Fibroblast of lung (primary cell): ENCODE measurements at regions not wholly inside any gene's neighbourhood (a gene's known extent, or its start where the extent isn't known, plus 50 kb on each side); places are given as distances from the start of the nearest gene placed in this dataset.

ENCODE experiments used
- DNase-seq, 2 donors: peaks; one replicate each; pipeline versions ENCODE4 v3.0.0 to v3.0.0-alpha.2; 2010; ENCODE audit warnings: low read depth in 2 of 2
- H2AFZ ChIP-seq: 2 replicates; pipeline ENCODE4 v1.5.1; 2012; ENCODE audit warnings: low read length, control low read depth, inconsistent platforms
- H3K27ac ChIP-seq: 2 replicates; pipeline ENCODE4 v1.5.1; 2011; ENCODE audit warnings: low read length, control low read depth; ENCODE audit not compliant: insufficient read depth
- H3K27me3 ChIP-seq: 2 replicates; pipeline ENCODE4 v1.5.1; 2011; ENCODE audit warnings: mild to moderate bottlenecking, low read length; ENCODE audit not compliant: control insufficient read depth, insufficient read depth
- H3K36me3 ChIP-seq: 2 replicates; pipeline ENCODE4 v1.5.1; 2011; ENCODE audit warnings: low read length; ENCODE audit not compliant: control insufficient read depth, insufficient read depth
- H3K4me1 ChIP-seq: 2 replicates; pipeline ENCODE4 v1.5.1; 2011; ENCODE audit warnings: low read length; ENCODE audit not compliant: control insufficient read depth, insufficient read depth; ENCODE audit errors: extremely low read depth
- H3K4me2 ChIP-seq: 2 replicates; pipeline ENCODE4 v1.5.1; 2011; ENCODE audit warnings: low read length, control low read depth; ENCODE audit not compliant: insufficient read depth; ENCODE audit errors: extremely low read depth
- H3K4me3 ChIP-seq, 4 experiments: fragments of 200-600 bp in 1 of 4; sonication (generic) in 1 of 4; replicated peaks in 1 of 4; 2 replicates each; pipeline ENCODE4 v1.5.1; 2011 to 2016; ENCODE audit warnings: low read length in 4 of 4, low read depth in 3 of 4, mild to moderate bottlenecking in 3 of 4, control low read depth in 2 of 4, inconsistent platforms in 1 of 4, mixed read lengths in 1 of 4; ENCODE audit not compliant: insufficient read depth in 1 of 4; ENCODE audit errors: control extremely low read depth in 1 of 4
- H3K79me2 ChIP-seq: 2 replicates; pipeline ENCODE4 v1.5.1; 2012; ENCODE audit warnings: mild to moderate bottlenecking, low read length, inconsistent platforms; ENCODE audit not compliant: control insufficient read depth, insufficient read depth
- H3K9ac ChIP-seq: 2 replicates; pipeline ENCODE4 v1.5.1; 2011; ENCODE audit warnings: mild to moderate bottlenecking, low read length, control low read depth; ENCODE audit not compliant: insufficient read depth
- H3K9me3 ChIP-seq: 2 replicates; pipeline ENCODE4 v1.5.1; 2012; ENCODE audit warnings: low read depth, low read length; ENCODE audit not compliant: control insufficient read depth, insufficient read depth
- H4K20me1 ChIP-seq: 2 replicates; pipeline ENCODE4 v1.5.1; 2011; ENCODE audit warnings: low read length; ENCODE audit not compliant: control insufficient read depth, insufficient read depth; ENCODE audit errors: extremely low read depth
- CTCF ChIP-seq, 2 donors: IDR thresholded peaks in 1 of 2; conservative IDR thresholded peaks in 1 of 2; 1 replicate in 1 of 2; 2 replicates in 1 of 2; pipeline ENCODE4 v1.5.1; 2011 to 2012; ENCODE audit warnings: low read length in 2 of 2, control low read depth in 1 of 2, inconsistent platforms in 1 of 2, low read depth in 1 of 2, mild to moderate bottlenecking in 1 of 2
- EZH2 ChIP-seq: IDR thresholded peaks from 2 replicates; pipeline ENCODE4 v1.5.1; 2012; ENCODE audit warnings: low read length, control low read depth, mild to moderate bottlenecking; ENCODE audit errors: missing control alignments

GRCh38 chr18:38483326-38483725, 917.7 kb upstream of the CELF4 start:
- Histone ChIP-seq H3K27ac (no peak overlapping the region), H3K4me2 (no peak overlapping the region), H3K27me3 (no peaks in the 10 kb centered on the region), H3K9me3 (no peaks in the 10 kb centered on the region), H2AFZ (no peak overlapping the region), H4K20me1 (no peaks in the 10 kb centered on the region), H3K36me3 (no peaks in the 10 kb centered on the region), H3K79me2 (no peaks in the 10 kb centered on the region), H3K4me3 (no peak overlapping the region), H3K4me1 (no peaks in the 10 kb centered on the region), H3K9ac (no peak overlapping the region)
- no peak for DNase-seq
- TF ChIP-seq CTCF (conservative IDR thresholded peaks at IDR 0.05 in 1 of 2, IDR thresholded peaks at IDR 0.05 in 1 of 2; ENCODE audit: low read depth in 1 of 2, low read length in 2 of 2) (no peak), EZH2 (no peak)

DNA sequence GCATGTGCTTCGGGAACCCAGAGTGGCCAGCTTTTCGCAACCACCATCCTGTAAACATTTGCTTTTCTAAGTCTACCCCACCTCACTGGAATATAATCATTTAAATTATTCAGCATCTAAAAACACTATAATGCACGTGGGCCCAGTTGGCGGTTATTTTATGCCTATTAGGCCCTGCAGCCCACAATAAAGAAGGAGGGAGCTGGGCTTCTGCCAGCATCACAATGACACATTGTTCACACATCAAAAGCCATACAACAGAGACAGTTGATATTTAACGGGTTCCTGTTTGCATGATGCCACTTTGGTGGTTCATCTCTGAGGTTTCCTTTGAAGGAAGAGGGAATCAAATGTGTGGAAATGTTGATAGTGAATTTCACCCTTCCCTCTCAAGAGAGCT, 916.0 kb upstream of the CELF4 start:
- no peaks in the 10 kb centered on the region for H3K79me2 ChIP-seq
- H3K27ac ChIP-seq, result no peak overlapping the region
- H3K9me3 ChIP-seq, result no peaks in the 10 kb centered on the region

GRCh38 chr18:38475686-38476085, 910.1 kb upstream of the CELF4 start:
- no peak overlapping the region for H3K9ac ChIP-seq
- no peak overlapping the region for H2AFZ ChIP-seq
- TF ChIP-seq CTCF (conservative IDR thresholded peaks at IDR 0.05 in 1 of 2, IDR thresholded peaks at IDR 0.05 in 1 of 2; ENCODE audit: low read depth in 1 of 2, low read length in 2 of 2) (no peak), EZH2 (no peak)
- no peaks in the 10 kb centered on the region for H3K27me3 ChIP-seq
- H3K4me3 ChIP-seq, result no peak overlapping the region
- no peak overlapping the region for H3K27ac ChIP-seq
- no peaks in the 10 kb centered on the region for H3K36me3 ChIP-seq
- H3K9me3 ChIP-seq, result no peaks in the 10 kb centered on the region
- no peaks in the 10 kb centered on the region for H3K79me2 ChIP-seq
- no peaks in the 10 kb centered on the region for H3K4me1 ChIP-seq
- DNase-seq, result no peak
- no peaks in the 10 kb centered on the region for H4K20me1 ChIP-seq
- H3K4me2 ChIP-seq, result no peak overlapping the region

More for the DNA sequence above, 916.0 kb upstream of the CELF4 start:
- Histone ChIP-seq H2AFZ (no peak overlapping the region), H3K4me3 (no peak overlapping the region), H3K4me1 (no peaks in the 10 kb centered on the region), H3K4me2 (no peak overlapping the region), H3K27me3 (no peaks in the 10 kb centered on the region), H3K36me3 (no peaks in the 10 kb centered on the region), H3K9ac (no peak overlapping the region), H4K20me1 (no peaks in the 10 kb centered on the region)
- DNase-seq, result no peak
- TF ChIP-seq EZH2 (no peak), CTCF (conservative IDR thresholded peaks at IDR 0.05 in 1 of 2, IDR thresholded peaks at IDR 0.05 in 1 of 2; ENCODE audit: low read depth in 1 of 2, low read length in 2 of 2) (no peak)
